Cardiac muscle cell (in vitro differentiated cells and primary cell): ENCODE measurements at regions not wholly inside any gene's neighbourhood (a gene's known extent, or its start where the extent isn't known, plus 50 kb on each side); places are given as distances from the start of the nearest gene placed in this dataset.
A peak's percentile ranks its signal among the peaks of the same experiment; 100 is the strongest.
"Not testable (repeated sequence)": the region's sequence is repeated elsewhere in the genome, so short reads cannot be mapped to it uniquely, and the experiment has no call there.

Experiments used
- DNase-seq, 2 donors: peaks; one replicate each; pipeline versions ENCODE4 v3.0.0 to v3.0.0-alpha.2; 2010 to 2017; ENCODE audit warnings: low read depth in 1 of 2, low spot score in 1 of 2
- H3K27ac ChIP-seq: fragments of 200-600 bp; sonication (generic); 2 replicates; pipeline ENCODE4 v1.5.1; 2016
- H3K27me3 ChIP-seq: fragments of 200-600 bp; sonication (generic); 2 replicates; pipeline ENCODE4 v1.6.0; 2016; ENCODE audit warnings: control low read depth
- H3K36me3 ChIP-seq: fragments of 200-600 bp; sonication (generic); 2 replicates; pipeline ENCODE4 v1.5.1; 2016; ENCODE audit warnings: control low read depth
- H3K4me1 ChIP-seq: fragments of 200-600 bp; sonication (generic); 2 replicates; pipeline ENCODE4 v1.8.1; 2017; ENCODE audit warnings: low read depth, mild to moderate bottlenecking, mixed run types
- H3K4me3 ChIP-seq: fragments of 200-600 bp; sonication (generic); 2 replicates; pipeline ENCODE4 v1.5.1; 2016; ENCODE audit warnings: mild to moderate bottlenecking
- H3K9me3 ChIP-seq: fragments of 200-600 bp; sonication (generic); 2 replicates; pipeline ENCODE4 v1.5.1; 2017; ENCODE audit warnings: low read depth, mild to moderate bottlenecking, control low read depth
- CTCF ChIP-seq: IDR thresholded peaks from 2 replicates; pipeline ENCODE4 v1.5.1; 2012; ENCODE audit warnings: low read depth, mild to moderate bottlenecking, low read length

- Histone ChIP-seq H3K27me3 (peaks cover 5% of the 10 kb centered on the region), H3K4me1 (no peaks in the 10 kb centered on the region), H3K36me3 (no peaks in the 10 kb centered on the region), H3K27ac (no peak overlapping the region), H3K9me3 (no peaks in the 10 kb centered on the region), H3K4me3 (peak overlapping the region; percentile 44)
- no peak for TF ChIP-seq CTCF
- DNase-seq, result peak; percentile 51 to 65
Observed at GRCh38 chr6:28673787-28674671, 148.3 kb downstream of the GPX5 start.

- H3K27me3 ChIP-seq, result peaks cover 5% of the 10 kb centered on the region
- H3K27ac ChIP-seq, result no peak overlapping the region
- no peak overlapping the region for H3K4me3 ChIP-seq
- no peaks in the 10 kb centered on the region for H3K36me3 ChIP-seq
- no peaks in the 10 kb centered on the region for H3K9me3 ChIP-seq
- TF ChIP-seq CTCF, result no peak
- H3K4me1 ChIP-seq, result no peaks in the 10 kb centered on the region
- no peak for DNase-seq
Observed at GRCh38 chr6:28675600-28675999, 149.9 kb downstream of the GPX5 start.

GRCh38 chr6:28682542-28682941 lies 156.9 kb downstream of the GPX5 start:
- Histone ChIP-seq H3K27me3 (no peaks in the 10 kb centered on the region), H3K4me3 (no peak overlapping the region), H3K27ac (no peak overlapping the region), H3K36me3 (no peaks in the 10 kb centered on the region), H3K9me3 (no peaks in the 10 kb centered on the region), H3K4me1 (no peaks in the 10 kb centered on the region)
- no peak for TF ChIP-seq CTCF
- no peak for DNase-seq

- H3K27me3 ChIP-seq, H3K36me3 ChIP-seq, DNase-seq, H3K9me3 ChIP-seq, H3K4me3 ChIP-seq, H3K27ac ChIP-seq, H3K4me1 ChIP-seq: not testable (repeated sequence)
Observed at GRCh38 chr6:28682956-28683685, 157.4 kb downstream of the GPX5 start.

- no peak overlapping the region for H3K4me3 ChIP-seq
- no peaks in the 10 kb centered on the region for H3K4me1 ChIP-seq
- H3K36me3 ChIP-seq, result no peaks in the 10 kb centered on the region
- DNase-seq, result peak; percentile 59 to 67
- H3K27ac ChIP-seq, result no peak overlapping the region
- H3K27me3 ChIP-seq, result no peaks in the 10 kb centered on the region
- H3K9me3 ChIP-seq, result no peaks in the 10 kb centered on the region
- TF ChIP-seq CTCF, result peak; percentile 60
Observed at GRCh38 chr6:28683945-28684538, 158.4 kb downstream of the GPX5 start.

GRCh38 chr6:28685960-28686359 lies 160.3 kb downstream of the GPX5 start:
- not testable (repeated sequence) for H3K4me3 ChIP-seq

More at GRCh38 chr6:28685960-28686359, 160.3 kb downstream of the GPX5 start:
- not testable (repeated sequence) for H3K9me3 ChIP-seq, H3K27me3 ChIP-seq, H3K27ac ChIP-seq, H3K4me1 ChIP-seq, H3K36me3 ChIP-seq
- DNase-seq, result peak in 1 of 2 donors; percentile 40
